ENCODE measurements at regions not wholly inside any gene's neighbourhood (a gene's known extent, or its start where the extent isn't known, plus 50 kb on each side); places are given as distances from the start of the nearest gene placed in this dataset.

DNA sequence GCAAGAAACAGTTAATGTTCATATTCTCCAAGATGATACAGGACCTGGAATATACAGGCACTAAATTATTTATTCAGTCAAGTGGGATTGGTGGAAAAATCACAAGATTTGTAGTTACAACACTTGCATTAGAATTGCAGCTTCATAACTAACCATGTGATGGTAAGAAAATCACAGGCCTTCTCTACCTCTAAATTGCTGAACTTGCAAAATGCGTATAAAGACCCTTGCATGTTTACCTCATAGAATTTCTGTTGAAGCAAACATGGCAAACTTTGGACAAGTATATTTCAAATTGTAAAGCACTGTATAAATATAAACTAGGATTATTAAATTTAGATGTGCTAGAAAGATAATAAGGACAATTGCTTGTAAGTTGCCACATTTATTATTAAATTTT, 215.1 kb downstream of the TMA16 start:
- TF ChIP-seq POLR2A (IDR thresholded peaks at IDR 0.05), result no peak
- TF ChIP-seq, protein P1, sequence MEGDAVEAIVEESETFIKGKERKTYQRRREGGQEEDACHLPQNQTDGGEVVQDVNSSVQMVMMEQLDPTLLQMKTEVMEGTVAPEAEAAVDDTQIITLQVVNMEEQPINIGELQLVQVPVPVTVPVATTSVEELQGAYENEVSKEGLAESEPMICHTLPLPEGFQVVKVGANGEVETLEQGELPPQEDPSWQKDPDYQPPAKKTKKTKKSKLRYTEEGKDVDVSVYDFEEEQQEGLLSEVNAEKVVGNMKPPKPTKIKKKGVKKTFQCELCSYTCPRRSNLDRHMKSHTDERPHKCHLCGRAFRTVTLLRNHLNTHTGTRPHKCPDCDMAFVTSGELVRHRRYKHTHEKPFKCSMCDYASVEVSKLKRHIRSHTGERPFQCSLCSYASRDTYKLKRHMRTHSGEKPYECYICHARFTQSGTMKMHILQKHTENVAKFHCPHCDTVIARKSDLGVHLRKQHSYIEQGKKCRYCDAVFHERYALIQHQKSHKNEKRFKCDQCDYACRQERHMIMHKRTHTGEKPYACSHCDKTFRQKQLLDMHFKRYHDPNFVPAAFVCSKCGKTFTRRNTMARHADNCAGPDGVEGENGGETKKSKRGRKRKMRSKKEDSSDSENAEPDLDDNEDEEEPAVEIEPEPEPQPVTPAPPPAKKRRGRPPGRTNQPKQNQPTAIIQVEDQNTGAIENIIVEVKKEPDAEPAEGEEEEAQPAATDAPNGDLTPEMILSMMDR (IDR thresholded peaks at IDR 0.05), result no peak

Measured in heart left ventricle (tissue), 13 donors.